ENCODE measurements at regions not wholly inside any gene's neighbourhood (a gene's known extent, or its start where the extent isn't known, plus 50 kb on each side); places are given as distances from the start of the nearest gene placed in this dataset.

- TF ChIP-seq CTCF (IDR thresholded peaks at IDR 0.05) (no peak), POLR2A (IDR thresholded peaks at IDR 0.05) (no peak)
These were observed 55.1 kb upstream of the INPP4B start for GRCh38 chr4:142901166-142901662.

Data from breast epithelium (tissue), 3 donors.